GM06990 (cell line): ENCODE measurements at regions not wholly inside any gene's neighbourhood (a gene's known extent, or its start where the extent isn't known, plus 50 kb on each side); places are given as distances from the start of the nearest gene placed in this dataset.

Experiments used
- DNase-seq: peaks from one replicate; pipeline ENCODE4 v3.0.0-alpha.2; 2011; ENCODE audit not compliant: insufficient read length; ENCODE audit errors: extremely low read depth
- H3K27me3 ChIP-seq: replicated peaks from 2 replicates; pipeline ENCODE4 v1.6.0; 2011; ENCODE audit warnings: low read length; ENCODE audit not compliant: control insufficient read depth, insufficient read depth
- H3K36me3 ChIP-seq: 2 replicates; pipeline ENCODE4 v1.5.1; 2011; ENCODE audit warnings: low read length; ENCODE audit not compliant: control insufficient read depth, insufficient read depth
- H3K4me3 ChIP-seq: replicated peaks from 2 replicates; pipeline ENCODE4 v1.5.1; 2011; ENCODE audit warnings: low read depth, mild to moderate bottlenecking, control low read depth, low read length
- TF ChIP-seq, protein P1 (sequence below): IDR thresholded peaks from 2 replicates; pipeline ENCODE4 v1.5.1; 2011; ENCODE audit warnings: low read length, control low read depth, mild to moderate bottlenecking, inconsistent platforms; ENCODE audit not compliant: insufficient read depth, poor library complexity, severe bottlenecking

DNA sequence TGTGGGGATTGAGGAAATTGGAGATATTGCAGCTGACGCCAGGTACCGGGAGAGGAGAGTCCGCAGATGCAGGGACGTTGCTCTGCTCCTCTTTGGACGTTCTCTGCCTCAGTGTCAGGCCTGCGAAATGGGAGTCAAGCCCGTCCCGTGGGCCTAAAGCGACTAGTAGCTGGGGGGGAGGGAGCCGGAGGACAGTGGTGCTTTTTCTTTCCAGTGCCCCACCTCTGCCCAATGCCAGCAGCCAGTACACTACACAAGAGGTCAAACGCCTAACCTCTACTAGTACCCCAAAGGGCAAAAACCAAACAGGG, 413.6 kb upstream of the ESRRG start:
- Histone ChIP-seq H3K36me3 (no peaks in the 10 kb centered on the region), H3K4me3 (no peak overlapping the region), H3K27me3 (peaks cover 2% of the 10 kb centered on the region)
- TF ChIP-seq, protein P1, sequence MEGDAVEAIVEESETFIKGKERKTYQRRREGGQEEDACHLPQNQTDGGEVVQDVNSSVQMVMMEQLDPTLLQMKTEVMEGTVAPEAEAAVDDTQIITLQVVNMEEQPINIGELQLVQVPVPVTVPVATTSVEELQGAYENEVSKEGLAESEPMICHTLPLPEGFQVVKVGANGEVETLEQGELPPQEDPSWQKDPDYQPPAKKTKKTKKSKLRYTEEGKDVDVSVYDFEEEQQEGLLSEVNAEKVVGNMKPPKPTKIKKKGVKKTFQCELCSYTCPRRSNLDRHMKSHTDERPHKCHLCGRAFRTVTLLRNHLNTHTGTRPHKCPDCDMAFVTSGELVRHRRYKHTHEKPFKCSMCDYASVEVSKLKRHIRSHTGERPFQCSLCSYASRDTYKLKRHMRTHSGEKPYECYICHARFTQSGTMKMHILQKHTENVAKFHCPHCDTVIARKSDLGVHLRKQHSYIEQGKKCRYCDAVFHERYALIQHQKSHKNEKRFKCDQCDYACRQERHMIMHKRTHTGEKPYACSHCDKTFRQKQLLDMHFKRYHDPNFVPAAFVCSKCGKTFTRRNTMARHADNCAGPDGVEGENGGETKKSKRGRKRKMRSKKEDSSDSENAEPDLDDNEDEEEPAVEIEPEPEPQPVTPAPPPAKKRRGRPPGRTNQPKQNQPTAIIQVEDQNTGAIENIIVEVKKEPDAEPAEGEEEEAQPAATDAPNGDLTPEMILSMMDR: no peak
- no peak for DNase-seq

DNA sequence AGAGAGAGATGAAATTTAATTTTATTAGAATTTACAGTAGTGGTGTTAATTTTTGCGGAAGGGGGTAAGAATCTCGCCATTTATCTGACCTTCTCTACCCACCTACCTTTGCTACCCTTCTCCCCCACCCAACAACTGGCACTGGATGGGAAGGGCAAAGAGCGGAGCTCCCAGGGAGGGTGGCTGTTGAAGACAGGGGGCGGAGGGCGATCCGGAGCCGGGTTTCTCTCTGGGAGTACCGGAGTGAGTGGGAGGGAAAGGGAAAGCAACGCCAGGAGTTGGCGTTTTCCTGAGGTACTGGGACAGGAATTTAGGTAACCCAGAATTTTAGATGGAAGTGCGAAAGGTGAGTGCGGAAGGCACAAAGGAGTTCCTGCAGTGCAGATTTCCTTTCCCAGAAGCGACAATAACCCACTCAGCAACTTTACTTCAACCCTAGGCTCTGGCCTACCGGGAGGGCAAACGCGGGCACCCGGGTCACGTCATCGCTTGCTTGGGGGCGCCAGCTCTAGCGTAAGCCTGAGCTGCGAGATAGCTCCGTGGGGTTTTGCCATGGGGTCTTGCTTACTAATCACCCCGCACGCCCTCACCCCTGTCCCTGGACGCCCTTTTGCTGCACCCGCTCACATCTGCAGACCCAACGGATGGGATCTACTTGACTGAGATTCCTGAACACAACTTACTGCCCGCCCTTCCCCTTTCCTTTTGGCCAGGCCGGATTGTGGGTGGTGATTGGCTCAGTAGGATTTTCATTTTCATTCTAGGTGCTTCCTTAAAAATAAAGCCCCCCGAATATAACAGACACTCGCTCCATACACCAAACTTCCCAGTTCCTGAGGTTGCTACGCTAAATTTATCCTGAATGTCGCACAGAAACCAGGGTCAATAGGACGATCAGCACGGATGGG, 413.0 kb upstream of the ESRRG start:
- DNase-seq: no peak
- Histone ChIP-seq H3K27me3 (peaks cover 2% of the 10 kb centered on the region), H3K4me3 (no peak overlapping the region), H3K36me3 (no peaks in the 10 kb centered on the region)
- TF ChIP-seq, protein P1: no peak

DNA sequence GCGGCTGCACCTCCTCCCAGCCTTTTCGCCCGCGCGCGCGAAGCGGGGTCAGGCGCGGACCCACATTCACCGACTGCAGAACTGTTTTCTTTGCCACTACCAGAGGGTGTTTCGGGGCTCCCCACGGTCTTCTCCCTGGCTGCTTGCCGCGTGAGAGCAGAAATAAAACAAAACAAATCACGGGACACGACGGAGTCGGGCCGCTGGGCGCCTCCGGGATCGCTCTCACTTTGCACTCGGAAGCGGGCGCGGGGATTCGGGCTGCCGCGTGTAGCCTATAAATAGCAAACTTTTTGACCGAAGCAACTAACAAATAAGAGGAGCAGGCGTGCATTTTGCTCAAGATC, 412.3 kb upstream of the ESRRG start:
- Histone ChIP-seq H3K4me3 (no peak overlapping the region), H3K27me3 (peaks cover 2% of the 10 kb centered on the region), H3K36me3 (no peaks in the 10 kb centered on the region)
- TF ChIP-seq, protein P1: no peak
- no peak for DNase-seq

DNA sequence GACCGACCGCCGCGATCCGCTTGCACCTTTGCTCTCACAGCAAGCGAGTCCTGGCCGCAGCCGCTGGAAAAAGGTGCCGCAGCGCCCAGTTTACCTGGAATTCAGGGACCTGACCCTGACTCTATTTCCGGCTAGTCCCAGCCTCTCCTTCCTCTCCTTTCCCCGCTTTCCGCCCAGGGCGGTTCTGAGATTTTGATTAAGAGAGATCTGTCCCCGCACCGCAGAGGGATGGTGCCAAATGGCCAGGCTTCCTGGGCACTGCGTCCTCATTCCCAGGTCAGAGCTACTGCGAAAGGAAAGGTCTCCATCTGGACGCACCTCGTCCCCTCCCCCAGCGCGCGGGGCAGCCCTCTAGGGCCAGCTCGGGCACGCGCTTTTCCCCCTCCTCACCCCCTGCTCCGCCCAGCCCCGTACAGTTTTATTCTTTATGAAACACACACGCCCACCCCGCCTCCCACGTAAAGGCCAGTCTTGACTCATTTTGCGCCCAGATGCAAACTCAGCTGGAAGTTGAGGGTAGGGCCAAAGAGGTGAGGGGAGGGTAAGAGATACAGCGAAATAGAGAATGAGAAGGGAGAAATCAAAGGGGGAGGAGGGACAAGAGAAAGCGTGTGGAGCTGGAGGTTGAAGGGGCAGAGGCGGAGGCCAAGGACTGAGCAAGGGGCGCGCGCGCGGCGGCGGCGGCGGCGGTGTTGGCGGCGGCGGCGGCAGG, 411.8 kb upstream of the ESRRG start:
- TF ChIP-seq, protein P1: no peak
- DNase-seq: no peak
- H3K36me3 ChIP-seq: no peaks in the 10 kb centered on the region
- H3K27me3 ChIP-seq: peaks cover 2% of the 10 kb centered on the region
- no peak overlapping the region for H3K4me3 ChIP-seq

DNA sequence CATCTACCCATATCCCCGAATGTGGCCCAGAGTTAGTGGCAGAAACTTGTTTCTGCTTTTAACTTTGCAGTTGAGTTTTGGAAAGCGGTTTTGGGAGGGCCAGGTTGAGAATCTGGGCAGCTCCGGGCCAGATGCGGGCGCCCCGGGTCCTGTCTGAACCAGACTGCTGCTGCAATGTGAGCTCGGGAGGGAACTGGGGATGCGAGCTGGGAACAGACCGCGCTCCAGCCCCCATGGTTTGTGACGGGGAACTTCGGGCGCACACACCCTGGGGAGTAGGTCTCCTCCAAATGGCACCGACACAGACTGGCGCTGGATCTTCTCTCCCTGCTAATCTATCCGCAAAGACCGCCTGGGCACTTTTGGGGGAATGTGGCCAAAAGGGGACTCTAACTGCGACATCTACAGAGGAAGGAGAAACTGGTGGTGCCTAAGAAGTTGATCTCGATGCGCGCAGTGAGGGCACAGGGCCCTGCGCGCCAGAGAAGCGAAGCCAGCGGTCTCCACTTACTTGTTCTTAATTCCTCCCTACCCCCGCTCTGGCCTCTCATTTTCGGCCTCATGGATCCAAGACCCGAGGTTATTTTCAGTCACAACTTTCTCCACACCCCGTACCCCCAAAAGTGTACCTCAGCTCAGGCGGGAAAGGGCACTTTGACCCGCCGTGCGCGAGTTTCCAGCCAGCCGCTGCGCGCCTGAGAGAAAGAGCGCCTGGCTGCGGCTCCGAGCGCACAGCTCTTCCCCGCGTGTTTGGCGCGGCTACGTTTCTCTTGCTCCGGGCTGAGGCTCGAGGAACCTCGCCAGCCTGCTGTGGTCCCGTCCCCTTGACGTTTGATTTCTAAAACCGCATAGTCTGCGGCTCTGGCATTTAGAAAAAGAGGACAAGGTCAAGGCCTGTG, 411.0 kb upstream of the ESRRG start:
- Histone ChIP-seq H3K27me3 (peaks cover 2% of the 10 kb centered on the region), H3K36me3 (no peaks in the 10 kb centered on the region), H3K4me3 (no peak overlapping the region)
- DNase-seq: no peak
- TF ChIP-seq, protein P1: no peak
